HL-60 (cell line): ENCODE measurements at regions not wholly inside any gene's neighbourhood (a gene's known extent, or its start where the extent isn't known, plus 50 kb on each side); places are given as distances from the start of the nearest gene placed in this dataset.

Experiments
- CTCF ChIP-seq: IDR thresholded peaks from one replicate; pipeline ENCODE4 v1.5.1; 2011; ENCODE audit warnings: low read length, control low read depth, inconsistent platforms; ENCODE audit not compliant: insufficient read depth
- GABPA ChIP-seq: IDR thresholded peaks from 2 replicates; pipeline ENCODE4 v1.6.1; 2012; ENCODE audit warnings: low read depth
- REST ChIP-seq: IDR thresholded peaks from 2 replicates; pipeline ENCODE4 v1.6.1; 2012; ENCODE audit warnings: low read depth; ENCODE audit not compliant: insufficient replicate concordance
- SPI1 ChIP-seq: IDR thresholded peaks from 2 replicates; pipeline ENCODE4 v1.6.1; 2012; ENCODE audit warnings: low read depth, mild to moderate bottlenecking, borderline replicate concordance

- TF ChIP-seq GABPA: no peak
- TF ChIP-seq CTCF: no peak
- no peak for TF ChIP-seq SPI1
- no peak for TF ChIP-seq REST
Measured at GRCh38 chrX:25181775-25182174, 166.0 kb upstream of the ARX start.
